ENCODE measurements at regions not wholly inside any gene's neighbourhood (a gene's known extent, or its start where the extent isn't known, plus 50 kb on each side); places are given as distances from the start of the nearest gene placed in this dataset.

DNA sequence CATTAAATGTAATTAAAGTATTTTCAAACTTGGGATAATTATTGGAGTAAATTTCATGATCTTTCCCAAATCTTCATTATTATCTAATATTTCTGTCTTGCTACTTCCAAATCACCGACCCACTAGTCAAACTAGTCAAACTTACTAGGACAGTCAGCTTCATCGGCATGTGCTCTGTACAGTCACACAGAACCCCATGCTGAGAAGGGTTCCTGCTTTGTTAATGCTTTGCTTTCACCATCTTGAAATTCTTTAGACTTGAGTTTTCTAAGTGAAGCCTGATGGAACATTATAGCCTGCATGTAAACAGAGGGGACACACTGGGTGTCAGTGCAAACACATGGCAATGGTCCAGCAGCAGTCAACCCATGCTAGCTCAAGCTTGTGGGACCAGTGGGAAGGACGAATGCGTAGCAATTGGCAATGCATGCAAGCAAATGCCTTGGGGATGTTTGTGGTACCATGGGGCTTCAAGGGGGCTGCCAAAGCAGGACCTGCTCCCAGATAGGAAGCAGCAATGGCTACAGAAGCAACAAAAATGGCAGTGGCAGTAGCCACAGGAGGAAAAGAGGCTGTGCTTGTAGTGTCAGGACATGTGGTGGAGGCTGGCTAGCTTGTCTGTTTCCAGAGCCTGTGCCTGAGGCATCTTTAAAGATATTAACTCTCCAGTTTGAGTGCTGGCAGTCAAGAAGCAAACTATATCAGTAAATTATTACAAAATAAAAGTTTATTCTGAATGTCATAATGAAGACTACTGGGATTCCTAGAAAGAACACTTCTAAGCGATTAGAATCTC is 441.1 kb upstream of the SEMA3D start:
- TF ChIP-seq EZH2 (IDR thresholded peaks at IDR 0.05; ENCODE audit: low read depth, low read length, severe bottlenecking) (no peak), POLR2A (IDR thresholded peaks at IDR 0.05; ENCODE audit: control extremely low read depth in 1 of 2, low read depth in 2 of 2, low read length in 2 of 2) (no peak), KDM1A (IDR thresholded peaks at IDR 0.05; ENCODE audit: borderline replicate concordance, low read length) (no peak), RAD21 (IDR thresholded peaks at IDR 0.05 in 1 of 2, conservative IDR thresholded peaks at IDR 0.05 in 1 of 2; ENCODE audit: low read depth in 2 of 2, low read length in 2 of 2) (no peak)
- TF ChIP-seq, protein P1, sequence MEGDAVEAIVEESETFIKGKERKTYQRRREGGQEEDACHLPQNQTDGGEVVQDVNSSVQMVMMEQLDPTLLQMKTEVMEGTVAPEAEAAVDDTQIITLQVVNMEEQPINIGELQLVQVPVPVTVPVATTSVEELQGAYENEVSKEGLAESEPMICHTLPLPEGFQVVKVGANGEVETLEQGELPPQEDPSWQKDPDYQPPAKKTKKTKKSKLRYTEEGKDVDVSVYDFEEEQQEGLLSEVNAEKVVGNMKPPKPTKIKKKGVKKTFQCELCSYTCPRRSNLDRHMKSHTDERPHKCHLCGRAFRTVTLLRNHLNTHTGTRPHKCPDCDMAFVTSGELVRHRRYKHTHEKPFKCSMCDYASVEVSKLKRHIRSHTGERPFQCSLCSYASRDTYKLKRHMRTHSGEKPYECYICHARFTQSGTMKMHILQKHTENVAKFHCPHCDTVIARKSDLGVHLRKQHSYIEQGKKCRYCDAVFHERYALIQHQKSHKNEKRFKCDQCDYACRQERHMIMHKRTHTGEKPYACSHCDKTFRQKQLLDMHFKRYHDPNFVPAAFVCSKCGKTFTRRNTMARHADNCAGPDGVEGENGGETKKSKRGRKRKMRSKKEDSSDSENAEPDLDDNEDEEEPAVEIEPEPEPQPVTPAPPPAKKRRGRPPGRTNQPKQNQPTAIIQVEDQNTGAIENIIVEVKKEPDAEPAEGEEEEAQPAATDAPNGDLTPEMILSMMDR (IDR thresholded peaks at IDR 0.05; ENCODE audit: control extremely low read depth in 1 of 3, insufficient read depth in 1 of 3, low read depth in 1 of 3, low read length in 3 of 3), result no peak

Data from H1 (cell line).